LHCN-M2 (cell line): ENCODE measurements at regions not wholly inside any gene's neighbourhood (a gene's known extent, or its start where the extent isn't known, plus 50 kb on each side); places are given as distances from the start of the nearest gene placed in this dataset.

Experiments used
- DNase-seq: peaks from one replicate; pipeline ENCODE4 v3.0.0-alpha.2; 2012; ENCODE audit warnings: low read depth

- no peak for DNase-seq
These were observed 50.6 kb upstream of the SMNDC1 start for GRCh38 chr10:110355141-110355831.

DNA sequence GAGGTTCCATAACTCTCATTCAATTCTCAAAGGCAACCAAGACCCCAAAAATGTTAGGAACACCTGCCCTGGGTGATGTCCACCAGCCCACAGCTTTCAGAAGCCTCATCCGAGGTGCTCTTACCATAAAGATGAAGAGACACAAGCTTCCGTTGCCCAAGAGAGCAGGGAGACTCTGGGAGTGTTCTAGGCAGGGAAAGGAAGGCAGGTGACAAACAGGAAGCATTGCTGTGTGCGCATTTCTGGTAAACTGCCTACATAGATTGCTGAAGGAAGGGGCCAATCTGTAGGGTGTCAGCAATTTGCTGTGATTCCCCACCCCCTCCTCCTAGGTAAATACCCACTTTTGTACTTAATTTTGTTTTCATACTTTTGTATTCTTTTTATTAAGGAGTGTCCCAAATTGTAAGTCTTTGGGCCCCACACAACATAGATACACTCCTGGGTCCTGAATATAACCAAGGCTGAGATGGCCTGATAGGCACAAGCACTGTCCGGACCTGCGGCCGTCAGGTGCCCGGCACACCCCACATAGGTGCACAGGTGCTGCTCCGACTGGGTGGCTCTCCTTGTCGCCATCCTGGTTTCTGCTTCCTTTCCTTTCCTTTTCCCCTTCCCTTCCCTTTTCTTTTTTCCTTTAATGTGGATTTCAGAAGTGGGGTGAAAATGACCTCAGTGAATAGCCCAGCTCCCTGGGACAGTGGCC, 51.4 kb upstream of the SMNDC1 start:
- no peak for DNase-seq

DNA sequence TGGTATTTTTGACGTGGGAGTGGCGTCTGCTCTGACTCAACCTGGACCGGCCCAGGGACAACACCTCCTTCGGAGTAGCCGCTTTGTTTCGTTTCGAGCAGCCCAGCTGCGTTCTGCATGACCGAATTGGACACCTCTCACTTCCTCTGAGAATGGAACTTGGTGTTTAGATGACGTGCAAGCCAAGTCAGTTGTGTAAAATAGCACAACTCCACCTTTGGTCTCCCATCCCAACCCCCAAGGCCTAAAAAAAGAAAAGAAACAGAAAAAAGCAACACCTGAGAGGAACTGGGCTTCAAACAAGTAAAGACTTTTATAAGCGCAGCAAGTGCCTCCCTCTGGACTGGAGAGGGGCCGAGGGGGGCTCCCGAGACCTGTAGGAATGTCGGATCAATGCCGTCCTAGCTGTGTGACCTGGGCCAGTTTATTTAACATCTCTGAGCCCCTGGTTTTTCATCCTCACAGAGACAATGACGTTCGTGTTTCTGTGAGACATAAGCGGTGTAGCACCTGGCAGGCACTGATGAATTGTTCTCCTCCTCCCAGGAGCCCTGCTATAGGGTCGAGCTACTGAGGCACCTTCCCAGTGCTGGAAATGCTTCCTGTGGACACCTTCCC, 52.0 kb upstream of the SMNDC1 start:
- DNase-seq: no peak

- peak; percentile 90 for DNase-seq
These were observed 52.6 kb upstream of the SMNDC1 start for GRCh38 chr10:110357252-110357780.

DNA sequence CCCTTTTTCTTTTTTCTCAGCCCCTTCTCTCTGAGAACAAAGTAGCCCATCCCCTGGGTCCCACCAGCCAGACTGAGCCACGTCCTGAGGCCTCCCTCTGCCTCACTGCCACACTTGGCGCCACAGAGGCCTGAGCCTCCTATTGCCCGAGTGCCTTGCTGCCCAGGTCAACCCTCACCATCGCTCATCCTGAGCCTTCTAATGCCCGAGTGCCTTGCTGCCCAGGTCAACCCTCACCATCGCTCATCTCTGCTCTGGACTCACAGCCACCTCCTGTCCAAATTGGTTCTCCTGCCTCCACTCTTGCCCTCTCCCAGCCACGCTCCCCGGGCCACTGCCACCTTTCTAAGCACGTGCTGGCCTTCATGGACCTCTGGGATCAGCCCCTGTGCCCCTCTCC, 53.2 kb upstream of the SMNDC1 start:
- DNase-seq: no peak

DNA sequence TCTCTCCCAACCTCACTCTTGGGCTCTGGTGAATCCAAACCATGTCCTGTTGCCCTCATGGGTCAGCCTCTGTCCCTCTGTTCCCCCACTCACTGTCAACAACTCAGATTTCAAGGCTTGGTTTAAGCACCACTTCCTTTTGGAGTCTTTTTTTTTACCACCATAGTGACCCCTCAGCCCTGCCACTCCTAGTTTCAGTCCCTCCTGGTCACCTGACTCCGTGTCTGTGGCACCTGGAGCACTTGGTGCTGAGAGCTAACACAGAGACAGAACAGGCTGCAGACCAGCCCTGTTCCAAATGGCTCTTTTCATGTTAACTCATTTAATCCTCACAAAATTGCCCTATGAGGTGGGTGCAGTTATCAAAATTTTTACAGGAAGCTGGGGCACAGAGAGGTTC, 53.6 kb upstream of the SMNDC1 start:
- no peak for DNase-seq

GRCh38 chr10:110358869-110359629, 54.3 kb upstream of the SMNDC1 start:
- peak; percentile 37 for DNase-seq

DNA sequence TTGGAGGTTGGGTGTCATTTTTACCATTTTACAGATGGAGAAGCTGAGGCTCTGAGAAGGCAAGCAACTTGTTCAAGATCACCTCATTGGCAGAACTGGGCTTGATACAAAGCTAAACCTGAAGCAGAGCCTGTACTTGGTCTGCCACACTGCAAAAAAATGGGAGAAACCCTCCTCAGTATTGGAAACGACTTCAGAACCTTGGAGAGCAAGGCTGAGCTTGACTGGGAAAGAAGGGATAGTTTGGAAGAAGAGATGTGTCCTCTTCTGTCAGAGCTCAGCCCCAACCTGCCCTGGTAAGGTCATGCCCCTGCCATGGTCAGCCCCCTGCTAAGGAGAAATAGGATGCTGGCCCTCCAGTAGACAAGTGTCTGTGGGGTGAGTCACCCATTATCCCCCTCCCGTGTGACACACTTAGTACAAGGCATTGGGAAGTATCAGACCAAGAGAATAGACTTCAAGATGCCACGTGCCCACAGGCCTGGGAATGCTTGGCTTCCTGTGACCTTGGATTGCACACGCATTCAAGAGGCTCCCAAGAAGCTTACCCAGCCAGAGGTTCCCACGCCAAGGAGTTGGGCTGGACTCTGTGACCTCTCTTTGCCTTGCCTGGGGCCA, 56.2 kb upstream of the SMNDC1 start:
- no peak for DNase-seq

GRCh38 chr10:110361800-110362456, 57.2 kb upstream of the SMNDC1 start:
- no peak for DNase-seq

GRCh38 chr10:110363572-110364411, 59.1 kb upstream of the SMNDC1 start:
- no peak for DNase-seq

GRCh38 chr10:110364531-110364937, 59.8 kb upstream of the SMNDC1 start:
- DNase-seq: peak; percentile 38

DNA sequence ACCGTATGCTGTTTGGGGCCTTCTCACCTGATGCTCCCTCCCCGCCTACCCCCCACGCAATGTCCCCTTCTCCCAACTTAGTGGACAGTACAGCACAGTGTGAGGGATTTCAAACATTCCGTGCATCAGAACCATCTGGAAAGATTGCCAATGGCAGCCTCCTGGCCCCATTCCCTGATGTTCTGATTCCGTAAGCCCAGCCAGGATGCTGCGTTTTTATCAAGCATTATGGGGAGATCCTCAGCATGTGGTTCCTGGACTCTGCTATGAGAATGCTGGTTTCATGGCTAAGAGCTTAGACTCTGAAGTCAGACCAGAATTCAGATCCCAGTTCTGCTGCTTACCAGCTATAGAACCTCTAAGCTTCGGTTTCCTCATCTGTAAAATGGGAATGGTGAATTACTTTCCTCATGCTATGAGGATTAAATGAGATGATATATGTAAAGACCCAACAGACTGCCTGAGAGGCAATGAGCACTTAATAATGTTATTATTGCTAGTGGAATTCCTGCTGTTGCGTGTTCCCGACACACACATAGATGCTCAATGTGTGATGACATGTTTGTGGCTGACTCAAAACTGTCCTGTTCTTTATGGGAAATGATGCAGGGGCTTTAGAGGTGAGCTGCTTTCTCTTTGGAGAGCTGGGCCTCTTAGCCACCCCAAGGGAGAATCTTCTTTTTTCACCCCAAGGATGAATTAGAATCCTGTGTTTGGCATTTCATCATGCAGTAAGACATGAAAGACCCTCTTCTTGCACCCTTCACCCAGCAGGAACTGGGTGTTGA, 60.8 kb upstream of the SMNDC1 start:
- DNase-seq: no peak

DNA sequence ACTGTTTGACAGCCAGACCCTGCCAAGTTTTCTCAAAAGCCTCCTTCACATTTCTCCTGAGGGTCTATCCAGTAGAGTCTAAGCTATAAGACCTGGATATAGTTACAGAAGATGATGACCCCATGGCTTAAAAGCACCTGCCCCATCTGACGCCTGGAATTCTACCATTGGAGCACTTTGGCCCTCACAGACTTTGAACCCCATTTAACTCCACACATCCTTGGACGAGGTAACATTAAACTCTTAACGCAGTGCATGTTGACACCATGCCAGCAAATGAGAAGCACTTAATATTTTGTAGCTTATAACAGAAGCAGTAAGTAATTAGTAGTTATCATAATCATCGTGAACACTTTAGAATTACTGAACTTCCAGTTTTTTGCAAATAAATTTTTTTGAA, 61.9 kb upstream of the SMNDC1 start:
- no peak for DNase-seq

- DNase-seq: no peak
These were observed 63.3 kb upstream of the SMNDC1 start for GRCh38 chr10:110368002-110368401.

DNA sequence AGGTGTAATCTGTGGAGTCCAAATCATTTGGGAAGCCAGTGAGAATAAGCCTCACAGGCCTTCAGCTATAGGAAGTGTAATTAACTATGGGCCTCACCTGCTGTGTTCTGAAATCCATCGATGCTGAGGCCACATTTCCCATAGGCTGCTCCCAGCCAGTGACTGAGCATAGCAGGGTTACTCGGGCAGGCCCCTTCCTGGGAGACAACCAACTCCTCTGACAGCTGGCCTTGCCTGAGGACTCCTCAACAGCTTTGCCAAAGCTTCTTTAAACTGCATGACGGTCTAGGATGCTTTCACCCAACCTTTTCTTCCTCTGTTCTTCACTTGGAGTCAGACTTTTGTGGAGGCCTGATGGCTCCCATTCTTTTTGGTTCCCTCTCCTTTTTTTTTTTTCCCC, 63.8 kb upstream of the SMNDC1 start:
- DNase-seq: no peak

DNA sequence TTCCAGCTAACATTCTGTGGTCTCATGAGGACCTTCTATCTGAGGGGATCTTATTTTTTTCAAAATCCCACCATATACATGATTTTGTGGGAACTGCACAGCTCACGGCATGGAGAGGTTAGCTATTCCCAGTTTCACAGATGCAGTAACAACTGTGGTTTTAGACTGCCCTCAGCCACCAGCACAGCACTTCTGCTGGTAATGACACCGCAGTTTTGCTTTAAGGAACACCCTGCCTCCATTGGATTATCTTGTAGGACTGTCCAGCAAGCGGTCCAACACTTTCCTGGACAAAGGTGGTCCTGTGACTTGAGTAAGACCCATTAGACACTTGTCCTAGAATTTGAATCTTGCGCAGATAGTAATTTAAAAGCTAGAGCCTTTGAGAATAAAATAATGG, 65.3 kb upstream of the SMNDC1 start:
- no peak for DNase-seq

DNA sequence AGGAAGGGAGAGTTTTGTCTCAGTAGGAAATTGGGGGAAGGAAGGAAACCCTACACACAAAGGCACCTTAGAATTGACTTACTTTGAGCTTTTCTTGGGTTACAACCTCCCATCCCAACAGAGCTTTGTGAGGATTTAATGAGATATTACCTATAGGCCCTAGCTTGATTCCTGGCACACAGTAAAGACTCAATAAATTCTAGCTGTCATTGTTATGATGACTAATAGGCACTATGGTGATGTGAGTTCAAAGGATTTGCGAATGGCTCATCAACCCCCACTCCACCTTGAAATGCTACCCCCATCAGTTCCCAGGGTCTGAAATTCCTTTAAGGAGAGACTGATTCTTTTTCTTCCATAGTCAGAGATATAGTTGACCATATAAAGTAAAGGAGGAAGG, 67.9 kb upstream of the SMNDC1 start:
- DNase-seq: no peak

DNA sequence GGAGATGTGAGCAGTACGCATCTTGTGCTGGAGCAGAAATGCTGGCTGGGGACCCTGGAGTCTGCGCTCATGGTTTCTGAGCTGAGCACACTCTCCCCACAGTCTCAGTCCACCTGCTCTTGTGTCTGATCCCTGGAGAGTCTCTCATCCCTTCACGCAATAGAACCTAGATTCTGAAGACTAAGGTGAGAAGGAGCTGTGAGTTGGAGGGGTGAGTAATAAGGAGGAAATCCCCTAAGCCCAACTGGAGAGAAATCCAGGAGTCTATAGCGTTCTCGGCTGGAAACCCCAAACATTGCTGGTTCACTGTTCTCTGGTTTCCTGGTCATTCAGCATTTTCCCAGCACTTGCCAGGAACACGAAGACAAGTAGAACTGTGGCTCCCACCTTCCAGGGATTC, 68.3 kb upstream of the SMNDC1 start:
- peak; percentile 36 for DNase-seq
